Keratinocyte (primary cell): ENCODE measurements at regions not wholly inside any gene's neighbourhood (a gene's known extent, or its start where the extent isn't known, plus 50 kb on each side); places are given as distances from the start of the nearest gene placed in this dataset.

ENCODE experiments used
- DNase-seq: peaks from one replicate; pipeline ENCODE4 v3.0.0-alpha.2; 2011; ENCODE audit warnings: low read depth, missing footprints, low spot score
- FAIRE-seq: peaks from 2 replicates; lab custom pipeline; 2011; peaks lifted over from hg19 to GRCh38; lab: Jason Lieb, UNC
- H2AFZ ChIP-seq: 2 replicates; pipeline ENCODE4 v1.6.0; 2012; ENCODE audit warnings: low read length, control low read depth, inconsistent platforms; ENCODE audit not compliant: control insufficient read depth
- H3K27ac ChIP-seq: 2 replicates; pipeline ENCODE4 v1.5.1; 2011; ENCODE audit warnings: low read length; ENCODE audit not compliant: control insufficient read depth, insufficient read depth
- H3K27me3 ChIP-seq: 3 replicates; pipeline ENCODE4 v1.6.0; 2011; ENCODE audit warnings: low read length; ENCODE audit not compliant: control insufficient read depth, insufficient read depth; ENCODE audit errors: extremely low read depth
- H3K36me3 ChIP-seq, 2 experiments: 2 replicates in 1 of 2; 3 replicates in 1 of 2; pipeline ENCODE4 v1.5.1; 2011; ENCODE audit warnings: low read length in 2 of 2, mild to moderate bottlenecking in 1 of 2; ENCODE audit not compliant: control insufficient read depth in 2 of 2, insufficient read depth in 2 of 2; ENCODE audit errors: extremely low read depth in 1 of 2
- H3K4me1 ChIP-seq: 3 replicates; pipeline ENCODE4 v1.5.1; 2011; ENCODE audit warnings: low read length; ENCODE audit not compliant: control insufficient read depth, insufficient read depth; ENCODE audit errors: extremely low read depth
- H3K4me2 ChIP-seq: 3 replicates; pipeline ENCODE4 v1.6.0; 2011; ENCODE audit warnings: low read depth, low read length; ENCODE audit not compliant: control insufficient read depth, insufficient read depth; ENCODE audit errors: extremely low read depth
- H3K4me3 ChIP-seq, 3 experiments: fragments of 200-600 bp in 1 of 3; sonication (generic) in 1 of 3; 2 replicates in 2 of 3; 3 replicates in 1 of 3; pipeline ENCODE4 v1.5.1; 2011 to 2016; ENCODE audit warnings: low read length in 3 of 3, mild to moderate bottlenecking in 3 of 3, control low read depth in 2 of 3, inconsistent platforms in 1 of 3, low read depth in 1 of 3, mixed read lengths in 1 of 3, mixed run types in 1 of 3, moderate library complexity in 1 of 3; ENCODE audit not compliant: control insufficient read depth in 2 of 3, insufficient read depth in 2 of 3; ENCODE audit errors: extremely low read depth in 1 of 3
- H3K79me2 ChIP-seq: 2 replicates; pipeline ENCODE4 v1.6.0; 2012; ENCODE audit warnings: low read length; ENCODE audit not compliant: control insufficient read depth, insufficient read depth
- H3K9ac ChIP-seq: 3 replicates; pipeline ENCODE4 v1.6.0; 2011; ENCODE audit warnings: low read length; ENCODE audit not compliant: control insufficient read depth, insufficient read depth; ENCODE audit errors: extremely low read depth
- H3K9me1 ChIP-seq: 3 replicates; pipeline ENCODE4 v1.6.0; 2011; ENCODE audit warnings: low read length; ENCODE audit not compliant: control insufficient read depth, insufficient read depth; ENCODE audit errors: extremely low read depth
- H3K9me3 ChIP-seq: 2 replicates; pipeline ENCODE4 v1.5.1; 2012; ENCODE audit warnings: low read depth, low read length; ENCODE audit not compliant: control insufficient read depth
- H4K20me1 ChIP-seq: 3 replicates; pipeline ENCODE4 v1.6.0; 2011; ENCODE audit warnings: low read length; ENCODE audit not compliant: control insufficient read depth, insufficient read depth; ENCODE audit errors: extremely low read depth
- EZH2 ChIP-seq: IDR thresholded peaks from one replicate; pipeline ENCODE4 v1.6.1; 2012; ENCODE audit warnings: inconsistent platforms, mild to moderate bottlenecking, low read length, moderate library complexity
- dilution Hi-C: fragments of 300-500 bp; cut with MboI; formaldehyde crosslinking; loops from one replicate; pipeline ENCODE4 v1.7.0; 2020; ENCODE audit warnings: low sequenced_read_pairs; ENCODE audit not compliant: extremely low pct_ligation_motif_present
- TF ChIP-seq, protein P1 (sequence below), 3 experiments: IDR thresholded peaks in 1 of 3; conservative IDR thresholded peaks in 1 of 3; optimal IDR thresholded peaks in 1 of 3; 2 replicates in 2 of 3; 3 replicates in 1 of 3; pipeline versions ENCODE3 to v1.5.1; 2011; ENCODE audit warnings: low read length in 3 of 3, mild to moderate bottlenecking in 3 of 3, moderate library complexity in 2 of 3, control low read depth in 1 of 3, inconsistent platforms in 1 of 3; ENCODE audit not compliant: insufficient read depth in 2 of 3; ENCODE audit errors: extremely low read depth in 1 of 3

DNA sequence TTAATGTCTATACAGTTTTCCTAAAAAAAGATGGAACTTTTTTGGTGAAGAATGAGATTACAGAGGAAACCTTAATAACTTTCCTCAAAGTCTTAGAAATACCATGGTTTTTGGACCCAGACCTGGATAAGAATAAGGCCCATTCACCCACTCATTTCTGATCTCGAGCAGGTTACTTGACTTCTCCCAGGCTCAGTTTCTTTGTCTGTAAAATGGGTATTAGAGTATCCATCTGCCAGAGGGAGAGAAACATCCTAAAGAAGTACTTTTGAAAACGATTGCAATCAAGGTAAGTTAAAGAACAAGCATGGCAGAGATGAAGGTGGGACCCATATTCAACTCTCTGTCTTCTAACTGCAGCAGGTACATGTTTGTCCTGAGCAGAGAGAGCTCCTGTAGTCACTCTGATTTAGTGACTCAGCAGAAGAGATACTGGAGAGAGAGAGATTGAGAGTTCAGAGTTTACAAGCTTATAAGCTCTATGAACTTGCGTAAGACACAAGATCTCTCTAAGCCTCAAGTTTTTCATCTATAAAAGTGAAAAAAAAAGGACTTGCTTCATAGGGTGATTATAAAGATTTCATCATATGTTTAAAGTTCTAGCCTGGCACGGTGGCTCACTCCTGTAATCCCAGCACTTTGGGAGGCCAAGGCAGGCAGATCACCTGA is 379.4 kb upstream of the SGCD start:
- Histone ChIP-seq H3K79me2 (no peaks in the 10 kb centered on the region), H3K4me2 (no peak overlapping the region), H3K27me3 (no peaks in the 10 kb centered on the region), H3K9me3 (no peaks in the 10 kb centered on the region), H3K4me1 (no peaks in the 10 kb centered on the region), H3K27ac (no peak overlapping the region), H3K9ac (no peak overlapping the region), H2AFZ (no peak overlapping the region), H3K9me1 (no peaks in the 10 kb centered on the region), H4K20me1 (no peaks in the 10 kb centered on the region), H3K4me3 (no peak overlapping the region), H3K36me3 (no peaks in the 10 kb centered on the region)
- dilution Hi-C loops, result no loop called here
- DNase-seq (no peak), FAIRE-seq (no peak)
- no peak for TF ChIP-seq EZH2
- TF ChIP-seq, protein P1, sequence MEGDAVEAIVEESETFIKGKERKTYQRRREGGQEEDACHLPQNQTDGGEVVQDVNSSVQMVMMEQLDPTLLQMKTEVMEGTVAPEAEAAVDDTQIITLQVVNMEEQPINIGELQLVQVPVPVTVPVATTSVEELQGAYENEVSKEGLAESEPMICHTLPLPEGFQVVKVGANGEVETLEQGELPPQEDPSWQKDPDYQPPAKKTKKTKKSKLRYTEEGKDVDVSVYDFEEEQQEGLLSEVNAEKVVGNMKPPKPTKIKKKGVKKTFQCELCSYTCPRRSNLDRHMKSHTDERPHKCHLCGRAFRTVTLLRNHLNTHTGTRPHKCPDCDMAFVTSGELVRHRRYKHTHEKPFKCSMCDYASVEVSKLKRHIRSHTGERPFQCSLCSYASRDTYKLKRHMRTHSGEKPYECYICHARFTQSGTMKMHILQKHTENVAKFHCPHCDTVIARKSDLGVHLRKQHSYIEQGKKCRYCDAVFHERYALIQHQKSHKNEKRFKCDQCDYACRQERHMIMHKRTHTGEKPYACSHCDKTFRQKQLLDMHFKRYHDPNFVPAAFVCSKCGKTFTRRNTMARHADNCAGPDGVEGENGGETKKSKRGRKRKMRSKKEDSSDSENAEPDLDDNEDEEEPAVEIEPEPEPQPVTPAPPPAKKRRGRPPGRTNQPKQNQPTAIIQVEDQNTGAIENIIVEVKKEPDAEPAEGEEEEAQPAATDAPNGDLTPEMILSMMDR (optimal IDR thresholded peaks at IDR 0.05 in 1 of 3, IDR thresholded peaks at IDR 0.05 in 1 of 3, conservative IDR thresholded peaks at IDR 0.05 in 1 of 3; ENCODE audit: extremely low read depth in 1 of 3, insufficient read depth in 2 of 3, low read length in 3 of 3), result no peak

DNA sequence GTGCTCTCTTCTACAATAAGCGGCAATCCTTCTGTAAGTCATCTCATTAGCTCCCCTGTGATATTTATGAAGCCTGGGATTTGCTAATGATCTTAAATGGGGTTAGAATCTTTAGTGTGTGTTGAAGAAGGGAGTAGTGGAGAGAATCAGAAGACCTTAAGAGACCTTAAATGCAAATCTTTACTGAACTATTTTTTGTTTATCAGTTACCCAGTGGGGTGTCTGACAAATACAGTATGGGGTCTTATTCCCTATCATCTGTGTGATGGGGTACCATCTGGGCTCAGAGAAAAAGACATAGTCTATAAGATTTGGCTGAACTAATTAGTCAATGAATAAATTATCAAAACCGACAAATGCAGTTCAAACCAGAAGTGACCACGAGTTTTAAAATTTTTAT is 378.4 kb upstream of the SGCD start:
- Histone ChIP-seq H3K27ac (no peak overlapping the region), H2AFZ (no peak overlapping the region), H3K79me2 (no peaks in the 10 kb centered on the region), H3K27me3 (no peaks in the 10 kb centered on the region), H3K36me3 (no peaks in the 10 kb centered on the region), H3K9ac (no peak overlapping the region), H3K9me1 (no peaks in the 10 kb centered on the region), H3K9me3 (no peaks in the 10 kb centered on the region), H4K20me1 (no peaks in the 10 kb centered on the region), H3K4me2 (no peak overlapping the region), H3K4me1 (no peaks in the 10 kb centered on the region), H3K4me3 (no peak overlapping the region)
- TF ChIP-seq EZH2, result no peak
- TF ChIP-seq, protein P1 (optimal IDR thresholded peaks at IDR 0.05 in 1 of 3, IDR thresholded peaks at IDR 0.05 in 1 of 3, conservative IDR thresholded peaks at IDR 0.05 in 1 of 3; ENCODE audit: extremely low read depth in 1 of 3, insufficient read depth in 2 of 3, low read length in 3 of 3), result no peak
- DNase-seq, result no peak
- no peak for FAIRE-seq
- dilution Hi-C loops, result no loop called here
